Stimulated activated CD4-positive, alpha-beta T cell treated with anti-CD3 and anti-CD28 coated beads, TNF-alpha, amount 100 ng/mL, for 1 hour (primary cell): ENCODE measurements at regions not wholly inside any gene's neighbourhood (a gene's known extent, or its start where the extent isn't known, plus 50 kb on each side); places are given as distances from the start of the nearest gene placed in this dataset.

Experiments used
- DNase-seq, 3 donors: peaks; one replicate each; pipeline ENCODE4 v3.0.0-alpha.2; 2020; ENCODE audit warnings: low read depth in 3 of 3, low spot score in 1 of 3

DNA sequence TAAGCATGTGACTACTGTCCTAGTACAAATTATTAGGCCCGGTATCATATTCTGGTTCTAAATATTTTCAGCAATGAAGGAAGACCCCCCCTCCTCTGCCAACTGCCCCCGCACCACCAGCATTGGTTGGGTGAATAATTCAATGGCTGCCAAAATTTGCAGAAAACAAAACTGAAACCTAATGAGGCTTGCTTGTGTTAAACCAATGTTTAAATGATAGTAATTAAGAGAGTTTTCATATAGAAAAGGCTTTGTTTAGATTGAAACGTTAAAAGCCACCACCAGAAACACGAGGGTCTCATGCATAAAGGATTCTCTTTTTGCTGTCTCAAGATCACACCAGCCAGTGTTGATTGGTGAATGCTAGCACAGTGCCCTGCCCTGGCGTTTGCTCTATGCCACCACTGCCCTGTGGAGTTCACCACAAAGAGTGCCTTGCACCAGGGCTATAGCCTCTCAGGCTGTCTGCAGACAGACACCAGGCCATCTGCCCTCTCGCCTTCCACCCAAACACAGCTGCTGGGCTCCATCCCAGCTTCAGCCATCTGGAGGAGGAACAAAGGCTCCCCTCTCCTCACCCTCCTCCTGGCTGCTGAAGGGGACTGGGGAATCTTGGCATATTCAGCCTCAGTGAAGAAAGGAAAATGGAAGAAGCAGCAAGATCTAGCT lies 200.3 kb upstream of the PFN2 start:
- DNase-seq: no peak

DNA sequence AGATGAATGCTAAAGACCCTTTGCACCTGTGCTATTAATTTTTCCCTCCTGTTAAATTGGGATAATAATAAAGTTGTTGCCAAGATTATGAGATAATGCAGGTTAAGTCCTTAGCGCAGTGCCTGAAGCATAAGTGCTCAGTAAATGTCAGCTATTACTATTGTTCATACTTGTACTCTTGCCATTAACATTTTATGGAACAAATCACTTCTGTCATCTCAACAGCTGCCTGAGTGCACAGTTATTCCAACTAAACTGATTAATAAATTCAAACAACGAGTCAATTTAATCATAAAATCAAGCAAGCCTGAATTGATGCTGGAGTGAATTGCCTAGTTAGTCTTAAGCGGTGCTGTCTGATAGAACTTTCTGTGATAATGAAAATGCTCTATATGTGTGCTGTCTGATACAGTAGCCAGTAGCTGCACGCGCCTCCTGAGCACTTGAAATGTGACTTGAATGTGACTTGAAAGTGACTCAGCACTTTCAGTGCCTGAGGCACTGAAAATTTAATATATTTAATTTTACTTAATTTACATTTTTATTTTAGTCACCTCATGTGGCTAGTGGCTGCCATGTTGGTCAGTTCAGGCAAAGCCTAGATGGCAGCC lies 198.7 kb upstream of the PFN2 start:
- DNase-seq: no peak

DNA sequence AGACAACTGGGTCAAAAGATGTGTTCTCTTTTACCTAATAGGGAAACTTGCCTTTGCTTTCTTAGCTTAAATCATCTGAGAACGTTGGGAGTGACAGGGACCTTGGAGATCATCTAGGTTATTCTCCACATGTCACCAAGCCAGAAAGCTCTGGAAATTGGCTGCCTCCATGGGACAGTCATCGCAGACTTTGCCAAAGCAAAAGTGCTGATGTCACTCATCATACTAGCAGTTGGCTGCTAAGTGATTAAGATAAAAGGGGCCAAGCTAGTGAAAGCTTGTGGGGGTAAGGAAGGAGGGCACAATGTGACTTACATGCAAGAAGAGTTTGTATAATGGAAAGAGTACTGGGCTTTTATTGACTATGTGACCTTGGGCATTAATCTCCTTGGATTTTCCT lies 198.0 kb upstream of the PFN2 start:
- no peak for DNase-seq

DNA sequence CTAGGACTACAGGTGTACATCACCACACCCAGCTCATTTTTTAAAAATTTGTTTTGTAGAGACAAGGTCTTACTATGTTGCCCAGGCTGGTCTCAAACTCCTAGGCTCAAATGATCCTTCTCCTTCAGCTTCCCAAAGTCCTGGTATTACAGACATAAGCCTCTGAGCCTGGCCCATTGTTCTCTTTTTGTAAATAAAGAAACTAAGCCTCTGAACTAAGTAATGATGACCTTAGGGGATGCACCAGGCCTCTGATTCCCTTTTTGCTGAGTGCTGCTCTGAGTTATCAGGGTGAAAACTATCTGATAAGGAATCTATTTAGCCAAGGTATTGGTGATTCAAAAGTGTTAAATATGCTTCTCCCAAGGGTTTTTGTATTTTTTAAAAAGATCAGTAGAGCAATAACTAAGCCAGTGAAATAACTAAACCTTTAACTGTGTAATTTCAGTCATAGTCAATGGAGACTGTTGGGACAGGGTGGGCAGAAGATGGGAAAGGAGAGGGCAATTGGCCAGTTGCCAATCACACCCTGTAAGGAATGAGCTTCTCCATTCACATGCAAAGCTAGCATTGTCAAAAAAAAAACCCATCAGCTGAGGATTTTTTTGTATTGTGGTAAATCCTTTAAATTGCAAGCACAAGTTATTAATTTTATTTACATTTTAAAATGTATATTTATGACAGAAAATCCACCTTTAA lies 194.8 kb upstream of the PFN2 start:
- no peak for DNase-seq

DNA sequence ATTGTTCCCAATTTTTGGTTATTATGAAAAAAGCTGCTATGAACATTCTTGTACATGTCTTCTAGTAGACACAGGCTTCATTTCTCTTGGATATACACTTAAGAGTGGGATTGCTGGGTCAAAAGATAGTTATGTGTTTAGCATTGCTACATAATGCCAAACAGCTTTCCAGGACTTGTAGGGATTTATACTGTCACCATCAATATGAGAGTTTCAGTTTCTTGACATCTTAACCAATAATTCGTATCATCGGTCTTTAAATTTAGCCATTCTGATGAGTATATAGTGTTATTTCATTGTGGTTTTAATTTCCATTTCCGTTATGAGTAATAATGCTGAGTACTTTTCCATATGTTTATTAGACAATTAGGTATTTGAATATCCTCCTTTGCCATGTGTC lies 190.3 kb upstream of the PFN2 start:
- DNase-seq: no peak

DNA sequence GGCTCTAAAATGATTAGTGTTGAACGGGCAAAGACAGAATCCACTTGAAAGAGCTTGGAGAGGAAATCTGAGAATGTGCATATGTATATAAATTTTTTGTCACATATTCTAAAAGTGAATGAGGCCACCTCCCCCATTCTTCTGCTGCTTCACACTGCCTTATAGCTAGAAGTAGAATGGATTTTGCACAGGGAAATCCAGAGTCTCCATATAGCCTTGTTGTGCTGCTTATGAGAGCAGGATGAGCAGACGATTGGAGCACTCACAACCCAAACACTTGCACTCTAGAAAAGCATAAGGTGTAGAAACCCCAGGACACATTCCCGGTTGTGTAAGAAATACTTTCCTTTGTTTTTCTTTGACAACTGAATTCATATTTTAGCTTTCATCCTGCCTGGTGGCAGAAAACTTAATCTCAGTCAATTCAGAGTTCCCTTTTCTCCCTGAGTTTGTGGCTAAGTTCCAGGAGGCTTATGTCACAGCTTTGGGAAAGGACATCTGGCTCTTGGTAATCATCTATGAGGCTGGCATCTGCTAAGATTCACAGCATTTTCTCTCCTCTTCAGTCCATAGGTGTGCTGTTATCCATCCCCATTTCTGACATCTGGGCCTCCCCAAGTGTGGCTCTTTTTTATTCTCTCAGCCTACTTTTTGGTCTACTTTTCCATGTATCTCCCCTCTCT lies 188.4 kb upstream of the PFN2 start:
- DNase-seq: no peak

DNA sequence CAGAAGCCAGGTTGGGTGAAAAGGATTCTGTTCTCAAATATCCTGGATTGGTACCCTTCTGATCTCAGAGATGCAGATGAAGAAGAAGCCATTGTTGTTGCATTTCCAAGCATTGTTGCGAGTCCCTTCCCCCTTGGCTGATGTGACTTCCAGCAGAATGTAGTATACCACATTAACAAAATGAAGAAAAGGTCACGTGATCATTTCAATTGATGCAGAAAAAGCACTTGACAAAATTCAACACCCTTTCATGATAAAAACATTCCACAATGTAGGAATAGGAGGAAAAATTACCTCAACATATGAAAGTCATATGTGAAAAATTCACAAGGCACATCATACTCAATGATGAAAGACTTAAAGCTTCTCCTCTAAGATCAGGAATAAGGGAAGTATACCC lies 181.9 kb upstream of the PFN2 start:
- DNase-seq: no peak

DNA sequence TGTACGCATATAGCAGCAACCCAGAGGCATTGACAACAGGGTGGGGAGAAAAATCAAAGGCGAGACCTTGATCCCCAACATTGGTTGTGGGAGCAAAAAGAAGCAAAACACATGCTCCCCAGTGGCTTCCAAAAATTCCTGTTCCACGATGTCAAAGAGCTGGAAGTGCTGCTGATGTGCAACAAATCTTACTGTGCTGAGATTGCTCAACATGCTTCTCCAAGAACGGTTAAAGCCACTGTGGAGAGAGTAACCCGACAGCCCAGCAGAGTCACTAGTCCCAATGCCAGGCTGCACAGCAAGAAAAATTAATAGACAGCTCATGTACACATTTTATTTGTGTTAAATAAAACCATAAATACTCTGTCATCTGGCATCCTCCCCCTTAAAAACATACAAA lies 179.9 kb upstream of the PFN2 start:
- DNase-seq: no peak

DNA sequence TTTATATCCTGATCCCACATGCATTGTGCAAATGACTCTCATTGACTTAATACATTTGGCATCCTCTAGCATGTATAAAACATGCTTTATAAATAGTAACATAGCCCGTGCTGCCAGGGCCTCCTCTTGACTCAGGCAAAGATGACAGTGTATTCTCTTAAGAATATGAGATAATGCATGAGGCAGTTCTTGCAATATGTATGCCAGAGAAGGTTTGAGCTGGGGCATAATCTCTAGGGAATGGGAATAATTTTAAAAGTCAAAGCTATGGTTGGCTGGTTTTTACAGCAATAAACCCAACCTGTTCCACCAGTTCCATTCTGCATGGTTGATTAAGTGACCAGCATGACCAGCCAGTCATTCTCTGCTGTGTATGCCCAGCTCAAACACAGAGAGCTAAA lies 179.0 kb upstream of the PFN2 start:
- no peak for DNase-seq

DNA sequence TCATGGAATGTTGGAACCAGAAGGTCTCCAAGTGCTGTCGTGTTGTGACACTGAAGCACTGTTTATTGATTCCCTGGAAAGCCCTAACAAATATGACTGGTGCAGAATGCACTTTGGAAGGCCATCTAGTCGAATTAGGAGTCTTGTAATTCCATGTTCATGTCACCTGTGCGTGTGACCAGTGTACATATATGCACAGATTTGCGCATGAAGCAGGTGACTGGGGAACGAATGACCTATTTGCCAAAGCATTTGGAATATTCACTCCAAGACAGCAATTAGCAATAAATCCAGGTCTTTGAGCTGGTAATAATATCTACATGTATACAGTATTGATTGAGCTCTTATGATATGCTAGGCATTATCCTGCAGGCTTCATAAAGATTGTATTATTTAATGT lies 177.5 kb upstream of the PFN2 start:
- no peak for DNase-seq

DNA sequence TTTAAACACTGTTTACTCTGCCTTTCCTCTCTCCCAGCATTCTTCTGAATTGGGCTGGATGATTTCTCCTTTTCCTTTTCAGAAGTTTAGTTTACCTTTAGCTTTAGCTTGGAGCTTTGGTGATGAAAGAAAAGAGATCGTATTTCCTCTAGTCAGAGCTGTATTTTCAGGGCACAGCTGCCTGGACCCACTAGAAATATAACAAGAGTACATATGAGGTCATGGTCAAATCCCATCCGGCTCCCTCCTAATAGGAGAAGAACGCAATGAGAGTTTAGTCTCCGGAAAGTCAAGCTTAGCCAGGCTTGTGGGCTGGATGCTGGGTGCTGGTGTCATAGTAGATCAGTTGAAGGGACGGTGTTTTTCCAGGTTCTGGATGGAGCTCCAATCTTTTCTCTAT lies 177.1 kb upstream of the PFN2 start:
- DNase-seq: no peak

DNA sequence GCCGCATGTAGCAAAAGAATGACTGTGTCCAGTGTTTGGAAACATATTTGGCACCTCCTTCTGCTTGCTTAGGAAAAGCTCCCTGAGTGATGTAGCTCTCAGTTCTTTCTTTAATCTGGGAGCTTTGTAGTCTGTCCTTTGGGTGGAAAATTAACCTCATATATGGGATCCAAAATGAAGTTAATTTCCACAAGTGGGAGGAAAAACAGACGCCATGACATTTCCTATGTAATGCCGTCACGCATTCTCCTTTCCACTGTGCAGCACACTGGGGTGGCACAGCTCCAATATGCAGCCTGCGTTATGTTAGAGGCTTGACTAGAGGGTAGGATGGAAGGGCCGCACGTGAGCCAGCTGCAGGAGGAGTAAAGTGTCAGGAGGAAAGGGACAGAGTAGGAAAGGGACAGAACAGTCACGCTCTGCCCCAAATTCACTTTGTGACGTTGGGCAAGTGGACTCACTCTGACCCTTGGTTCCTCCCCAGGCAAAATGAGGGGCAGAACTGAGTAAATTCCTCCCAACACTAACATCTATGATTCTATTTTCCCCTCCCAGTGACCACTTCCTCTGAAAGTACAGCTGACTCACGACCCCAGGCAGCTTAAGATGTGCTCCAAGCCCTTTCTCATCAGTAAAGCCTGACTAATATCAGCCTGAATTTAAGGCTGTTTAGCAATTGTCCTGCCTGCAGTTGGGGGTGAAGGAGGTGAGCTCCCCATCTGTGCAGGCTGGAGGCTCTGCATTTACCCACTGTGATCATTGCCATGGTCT lies 176.5 kb upstream of the PFN2 start:
- DNase-seq: no peak

DNA sequence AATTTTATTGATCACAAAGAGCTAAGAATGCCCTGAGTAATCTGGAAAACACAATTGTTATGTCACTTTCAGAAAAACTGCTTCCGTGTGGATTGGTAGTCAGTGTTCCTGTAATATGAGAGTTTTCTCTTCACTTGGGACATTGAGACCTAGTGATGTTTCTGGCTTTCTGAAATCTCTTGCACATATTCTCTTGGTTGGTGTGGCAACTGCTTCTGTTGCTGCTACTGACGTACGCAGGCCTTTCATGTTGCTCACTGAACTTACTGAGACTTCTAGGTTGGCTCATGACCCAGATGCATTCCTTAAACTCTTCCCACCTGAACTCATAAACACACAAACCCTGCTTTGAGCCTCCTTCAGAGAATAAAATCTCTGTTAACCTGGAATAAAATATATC lies 175.0 kb upstream of the PFN2 start:
- no peak for DNase-seq

DNA sequence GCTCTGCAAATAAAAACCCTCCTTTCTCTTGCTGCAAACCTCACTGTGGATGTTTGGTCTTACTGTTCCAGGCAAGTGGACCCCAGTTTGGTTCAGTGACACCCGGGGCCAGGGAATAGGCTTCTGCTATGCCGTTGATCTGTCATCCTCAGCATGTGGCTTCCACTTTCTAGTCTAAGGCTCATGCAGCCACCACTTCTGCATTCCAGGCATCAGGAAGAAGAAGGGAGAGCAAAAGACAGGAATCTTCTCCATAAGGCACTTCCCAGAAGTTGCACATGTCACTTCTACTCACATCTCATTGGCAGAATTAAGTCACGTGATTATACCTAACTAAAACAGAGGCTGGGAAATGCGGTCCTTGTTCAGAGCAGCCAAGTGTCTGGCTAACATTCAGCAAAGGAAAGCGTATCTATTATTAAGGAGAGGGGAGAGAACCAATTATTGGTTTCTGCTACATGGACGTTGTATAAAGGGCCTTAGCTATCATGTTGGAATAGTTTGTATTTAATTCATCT lies 173.6 kb upstream of the PFN2 start:
- no peak for DNase-seq

DNA sequence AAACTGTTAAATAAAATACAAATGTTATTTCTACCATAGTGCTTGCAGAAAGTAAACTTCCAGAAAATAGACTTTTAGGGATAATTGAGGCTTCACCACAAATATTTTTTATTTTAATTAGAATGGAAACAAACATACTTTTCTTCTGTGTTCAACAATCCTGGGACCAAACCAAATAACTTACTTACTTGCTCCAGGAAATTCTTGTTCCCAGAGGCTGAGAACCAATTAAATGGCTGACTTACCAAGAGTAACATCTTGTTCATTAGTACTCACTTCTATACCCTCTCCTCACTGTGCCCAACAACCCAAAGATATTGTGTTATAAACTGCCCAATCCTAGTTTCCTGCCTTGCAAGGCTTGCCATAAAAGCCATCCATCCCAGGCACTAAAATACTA lies 172.2 kb upstream of the PFN2 start:
- DNase-seq: no peak

DNA sequence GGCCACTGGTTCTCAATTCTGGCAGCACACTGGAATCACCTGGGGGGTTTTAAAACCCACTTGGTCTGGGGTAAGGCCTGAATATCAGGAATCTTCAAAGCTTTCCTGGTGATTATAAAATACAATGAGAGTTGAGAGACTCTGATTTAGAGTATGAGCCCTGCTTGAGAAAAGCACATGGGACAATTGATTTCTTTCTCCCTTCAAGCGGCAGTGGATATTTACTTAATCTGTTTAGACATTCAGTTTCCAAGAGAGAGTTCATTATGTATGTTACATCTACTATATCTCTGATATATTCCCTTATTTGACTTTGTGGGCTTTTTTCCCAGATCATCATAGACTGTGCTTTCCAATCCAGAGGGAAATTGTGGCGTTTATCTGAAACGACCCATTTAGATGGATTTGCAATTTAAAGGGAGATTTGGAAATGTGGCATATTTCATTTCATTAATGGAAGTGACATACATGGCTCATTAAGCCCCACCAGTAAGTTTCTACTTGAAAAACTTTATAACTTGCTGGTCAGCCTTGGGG lies 171.2 kb upstream of the PFN2 start:
- DNase-seq: no peak

DNA sequence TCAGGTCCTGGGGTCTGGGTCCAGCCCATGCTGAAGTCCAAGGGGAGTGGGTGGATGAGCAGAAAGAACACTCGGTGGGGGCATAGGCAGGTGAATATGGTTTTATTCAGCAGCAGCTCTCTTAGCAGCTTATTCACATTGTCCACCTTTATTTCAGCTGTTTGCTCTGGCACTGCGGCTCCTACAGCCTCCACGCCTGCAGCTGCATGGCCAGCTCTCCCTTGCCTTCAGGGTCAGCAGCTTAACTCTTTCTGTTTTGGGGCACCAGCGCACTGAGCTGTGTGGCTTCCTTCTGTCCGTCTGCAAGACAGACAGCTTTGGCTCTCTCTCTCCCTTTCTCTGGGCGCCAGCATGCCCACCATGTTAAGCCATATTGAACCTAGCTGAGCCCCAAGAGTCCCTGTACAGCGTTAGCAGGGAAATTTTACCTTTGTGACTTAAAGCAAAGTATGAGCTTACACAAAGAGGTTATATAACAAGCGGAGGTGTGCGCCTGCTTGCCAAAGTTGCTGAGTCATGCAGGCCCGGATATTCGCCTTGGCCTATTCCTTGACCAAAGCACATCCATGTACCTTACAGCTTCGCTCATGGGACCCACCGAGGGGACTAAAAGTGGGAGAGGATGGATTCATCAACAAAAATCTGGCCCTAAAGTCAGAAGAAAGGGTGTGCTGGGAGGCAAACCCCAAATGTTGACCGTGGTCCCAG lies 170.1 kb upstream of the PFN2 start:
- DNase-seq: no peak

DNA sequence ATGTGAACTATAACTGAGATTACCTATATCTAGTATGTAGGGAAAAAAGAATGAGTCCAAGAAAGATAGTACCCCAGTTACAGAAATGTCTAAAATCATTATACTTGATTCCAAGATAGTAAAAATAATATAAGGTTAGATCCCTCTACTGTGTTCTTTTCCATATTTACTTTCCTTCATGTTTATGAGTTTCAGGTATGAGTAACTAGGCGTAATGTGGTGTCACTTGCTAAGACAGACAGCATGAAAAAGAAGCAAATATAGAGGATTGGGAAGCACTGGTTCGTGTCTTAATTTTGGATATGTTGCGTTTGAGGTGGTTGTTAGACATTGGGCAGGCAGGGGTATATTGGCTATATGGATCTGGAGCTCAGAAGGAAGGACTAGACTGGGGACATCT lies 168.1 kb upstream of the PFN2 start:
- no peak for DNase-seq

DNA sequence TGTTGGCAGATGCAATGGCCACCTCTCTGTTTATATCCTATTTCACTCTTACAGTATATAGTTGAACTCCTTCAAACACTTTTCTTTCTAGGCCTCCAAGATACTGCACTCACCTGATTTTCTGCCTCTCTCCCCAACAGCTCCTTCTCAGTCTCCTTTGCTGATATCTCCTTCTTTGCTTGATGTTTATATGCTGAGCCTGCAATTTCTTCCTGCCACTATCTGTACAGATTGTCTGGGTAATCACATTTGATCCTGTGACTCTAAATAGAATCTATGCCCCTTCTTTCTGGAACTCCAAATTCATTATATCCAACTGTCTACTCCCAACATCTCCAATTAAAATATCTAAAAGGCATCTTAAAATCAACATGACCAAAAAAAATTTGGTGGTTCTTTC lies 165.5 kb upstream of the PFN2 start:
- no peak for DNase-seq

DNA sequence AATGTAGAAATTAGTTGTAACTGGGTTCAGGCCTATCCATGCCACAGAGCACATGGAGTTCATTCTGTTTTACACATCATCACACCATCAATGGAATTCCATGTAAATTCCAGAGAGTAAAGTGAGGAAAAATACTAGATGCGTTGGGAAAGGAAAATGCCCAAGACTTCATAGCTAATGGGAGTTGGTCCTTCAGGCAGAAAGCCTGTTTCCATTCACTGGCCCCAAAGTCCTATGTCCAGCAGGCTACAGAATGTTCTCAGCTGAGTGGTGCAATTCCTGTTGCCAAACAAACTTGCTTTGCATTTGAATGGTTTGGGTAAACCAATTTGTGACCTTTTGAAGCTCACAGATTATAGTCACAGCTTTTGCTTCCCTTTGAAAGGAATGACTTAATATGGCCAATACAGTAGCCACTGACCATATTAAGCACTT lies 164.6 kb upstream of the PFN2 start:
- no peak for DNase-seq
